GM23338 (cell line): ENCODE measurements at regions not wholly inside any gene's neighbourhood (a gene's known extent, or its start where the extent isn't known, plus 50 kb on each side); places are given as distances from the start of the nearest gene placed in this dataset.

ENCODE experiments used
- ATAC-seq: fragments of 200-7000 bp; cut with Tn5 transposase; 3 replicates; pipeline ENCODE4 v1.9.1; 2020
- DNase-seq: peaks from one replicate; pipeline ENCODE4 v3.0.0-alpha.2; 2015; ENCODE audit warnings: low spot score
- H2AFZ ChIP-seq: fragments of 200-600 bp; sonication (generic); 2 replicates; pipeline ENCODE4 v1.8.0; 2016; ENCODE audit warnings: antibody characterized with exemption, mild to moderate bottlenecking, moderate library complexity
- H3F3A ChIP-seq: fragments of 200-600 bp; sonication (generic); replicated peaks from 2 replicates; pipeline ENCODE4 v1.8.0; 2017; ENCODE audit warnings: antibody characterized with exemption, mixed run types, low read depth
- H3K27ac ChIP-seq: fragments of 200-600 bp; sonication (generic); 2 replicates; pipeline ENCODE4 v1.6.1; 2016; ENCODE audit warnings: low read depth
- H3K27me3 ChIP-seq: fragments of 200-600 bp; sonication (generic); 2 replicates; pipeline ENCODE4 v1.8.0; 2016; ENCODE audit warnings: mild to moderate bottlenecking, mixed run types, moderate library complexity; ENCODE audit not compliant: insufficient read depth
- H3K36me3 ChIP-seq: fragments of 200-600 bp; sonication (generic); 2 replicates; pipeline ENCODE4 v1.8.0; 2016; ENCODE audit warnings: mild to moderate bottlenecking; ENCODE audit not compliant: insufficient read depth
- H3K4me1 ChIP-seq: fragments of 200-600 bp; sonication (generic); 2 replicates; pipeline ENCODE4 v1.8.0; 2016; ENCODE audit warnings: mild to moderate bottlenecking, moderate library complexity; ENCODE audit not compliant: insufficient read depth
- H3K4me2 ChIP-seq: fragments of 200-600 bp; sonication (generic); 2 replicates; pipeline ENCODE4 v1.7.1; 2017; ENCODE audit warnings: mixed run types
- H3K4me3 ChIP-seq: fragments of 200-600 bp; sonication (generic); 2 replicates; pipeline ENCODE4 v1.6.1; 2016; ENCODE audit warnings: mixed run types
- H3K79me2 ChIP-seq: fragments of 200-600 bp; sonication (generic); replicated peaks from 2 replicates; pipeline ENCODE4 v1.8.0; 2017; ENCODE audit warnings: mild to moderate bottlenecking; ENCODE audit not compliant: insufficient read depth
- H3K9me2 ChIP-seq: fragments of 200-600 bp; sonication (generic); 2 replicates; pipeline ENCODE4 v1.8.0; 2017; ENCODE audit not compliant: insufficient read depth
- H4K20me1 ChIP-seq: fragments of 200-600 bp; sonication (generic); replicated peaks from 2 replicates; pipeline ENCODE4 v1.8.0; 2017; ENCODE audit warnings: mild to moderate bottlenecking; ENCODE audit not compliant: insufficient read depth
- H3K27ac Mint-ChIP-seq: 2 replicates; pipeline ENCODE4 v1.8.0; 2020; ENCODE audit warnings: inconsistent platforms, mild to moderate bottlenecking, moderate library complexity, mixed read lengths
- H3K27me3 Mint-ChIP-seq: 3 replicates; pipeline ENCODE4 v1.8.0; 2022; ENCODE audit warnings: low read depth, mild to moderate bottlenecking, moderate library complexity, mixed read lengths, inconsistent platforms; ENCODE audit not compliant: insufficient read depth, poor library complexity
- H3K36me3 Mint-ChIP-seq: 3 replicates; pipeline ENCODE4 v1.8.0; 2021; ENCODE audit warnings: low read depth, mild to moderate bottlenecking, inconsistent platforms, moderate library complexity, mixed read lengths
- H3K4me1 Mint-ChIP-seq: 3 replicates; pipeline ENCODE4 v1.8.0; 2020; ENCODE audit warnings: mild to moderate bottlenecking, inconsistent platforms, mixed read lengths
- H3K4me3 Mint-ChIP-seq: 3 replicates; pipeline ENCODE4 v1.8.0; 2021; ENCODE audit warnings: moderate library complexity, mild to moderate bottlenecking, inconsistent platforms, mixed read lengths
- H3K9me3 Mint-ChIP-seq: 3 replicates; pipeline ENCODE4 v1.8.0; 2020; ENCODE audit warnings: moderate library complexity, mild to moderate bottlenecking, inconsistent platforms, mixed read lengths
- CREB1 ChIP-seq: fragments of 250-450 bp; sonication (Bioruptor Pico); IDR thresholded peaks from 2 replicates; pipeline ENCODE4 v1.5.0; 2020; ENCODE audit warnings: low read depth, mild to moderate bottlenecking, moderate library complexity
- CTCF ChIP-seq, 2 experiments: fragments of 200-600 bp in 1 of 2; sonication (generic) in 1 of 2; conservative IDR thresholded peaks; 2 replicates each; pipeline versions ENCODE4 v1.5.1 to v1.6.1; 2016 to 2017; ENCODE audit warnings: antibody characterized with exemption in 2 of 2, low read depth in 2 of 2, mild to moderate bottlenecking in 2 of 2, moderate library complexity in 1 of 2
- EZH2 ChIP-seq: fragments of 200-600 bp; sonication (generic); IDR thresholded peaks from one replicate; pipeline ENCODE4 v1.8.0; 2017; ENCODE audit warnings: antibody characterized with exemption, mild to moderate bottlenecking, low read depth; ENCODE audit not compliant: unreplicated experiment
- EZH2phosphoT487 ChIP-seq: fragments of 200-600 bp; sonication (generic); IDR thresholded peaks from one replicate; pipeline ENCODE4 v1.8.1; 2018; ENCODE audit warnings: antibody characterized with exemption; ENCODE audit not compliant: unreplicated experiment
- JUNB ChIP-seq: IDR thresholded peaks from one replicate; pipeline ENCODE4 v1.6.1; 2016; ENCODE audit warnings: antibody characterized with exemption; ENCODE audit not compliant: unreplicated experiment
- NANOG ChIP-seq: IDR thresholded peaks from 2 replicates; pipeline ENCODE4 v1.6.1; 2016; ENCODE audit warnings: antibody characterized with exemption, borderline replicate concordance
- POLR2AphosphoS5 ChIP-seq: IDR thresholded peaks from 2 replicates; pipeline ENCODE4 v1.6.1; 2016; ENCODE audit warnings: antibody characterized with exemption, low read depth
- REST ChIP-seq: IDR thresholded peaks from one replicate; pipeline ENCODE4 v1.6.1; 2018; ENCODE audit warnings: antibody characterized with exemption; ENCODE audit not compliant: unreplicated experiment
- STAT1 ChIP-seq: IDR thresholded peaks from one replicate; pipeline ENCODE4 v1.6.1; 2016; ENCODE audit warnings: antibody characterized with exemption; ENCODE audit not compliant: unreplicated experiment
- ZNF114 ChIP-seq: fragments of 250-450 bp; sonication (Bioruptor Pico); IDR thresholded peaks from 2 replicates; pipeline ENCODE4 v1.5.0; 2020; ENCODE audit warnings: mild to moderate bottlenecking, moderate library complexity
- ZNF331 ChIP-seq: fragments of 250-450 bp; sonication (Bioruptor Pico); IDR thresholded peaks from 2 replicates; pipeline ENCODE4 v1.5.0; 2020; ENCODE audit warnings: low read depth, mild to moderate bottlenecking, moderate library complexity
- ZNF462 ChIP-seq: fragments of 250-450 bp; sonication (Bioruptor Pico); IDR thresholded peaks from 2 replicates; pipeline ENCODE4 v1.5.0; 2020; ENCODE audit warnings: mild to moderate bottlenecking, moderate library complexity
- TF ChIP-seq, protein P1 (sequence below): IDR thresholded peaks from 2 replicates; pipeline ENCODE4 v1.6.1; 2016; ENCODE audit warnings: antibody characterized with exemption

GRCh38 chr4:151879705-151880445, 119.1 kb upstream of the GATB start:
- H3K4me2 ChIP-seq, result no peak overlapping the region
- peak; percentile 91 for ATAC-seq
- no peak for DNase-seq

More at GRCh38 chr4:151879705-151880445, 119.1 kb upstream of the GATB start:
- Histone ChIP-seq H3K4me3 (no peak overlapping the region), H3K9me2 (peaks cover 21% of the 10 kb centered on the region), H3K27ac (no peak overlapping the region), H2AFZ (peak overlapping the region; percentile 35; the same call in 1 of the 2 replicates), H3K36me3 (no peaks in the 10 kb centered on the region), H3K4me1 (peaks cover 16% of the 10 kb centered on the region), H4K20me1 (no peaks in the 10 kb centered on the region), H3F3A (no peaks in the 10 kb centered on the region), H3K27me3 (no peaks in the 10 kb centered on the region; the same call in 1 of the 2 replicates), H3K79me2 (no peaks in the 10 kb centered on the region)
- H3K36me3 Mint-ChIP-seq, result no peaks in the 10 kb centered on the region; the same call in 2 of the 3 replicates
- no peaks in the 10 kb centered on the region; the same call in 2 of the 3 replicates for H3K9me3 Mint-ChIP-seq
- H3K27me3 Mint-ChIP-seq, result peaks cover 11% of the 10 kb centered on the region
- H3K4me1 Mint-ChIP-seq, result peaks cover 34% of the 10 kb centered on the region
- no peak overlapping the region for H3K4me3 Mint-ChIP-seq
- H3K27ac Mint-ChIP-seq, result no peak overlapping the region; the same call in 1 of the 2 replicates
- TF ChIP-seq ZNF462 (CRISPR knock-in tag) (no peak), EZH2 (no peak), NANOG (no peak), CTCF (conservative IDR thresholded peaks at IDR 0.05; ENCODE audit: low read depth in 2 of 2) (no peak), REST (no peak), STAT1 (no peak), ZNF331 (CRISPR knock-in tag) (no peak), EZH2phosphoT487 (no peak), ZNF114 (CRISPR knock-in tag) (no peak), JUNB (no peak), POLR2AphosphoS5 (no peak), CREB1 (CRISPR knock-in tag) (no peak)
- TF ChIP-seq, protein P1, sequence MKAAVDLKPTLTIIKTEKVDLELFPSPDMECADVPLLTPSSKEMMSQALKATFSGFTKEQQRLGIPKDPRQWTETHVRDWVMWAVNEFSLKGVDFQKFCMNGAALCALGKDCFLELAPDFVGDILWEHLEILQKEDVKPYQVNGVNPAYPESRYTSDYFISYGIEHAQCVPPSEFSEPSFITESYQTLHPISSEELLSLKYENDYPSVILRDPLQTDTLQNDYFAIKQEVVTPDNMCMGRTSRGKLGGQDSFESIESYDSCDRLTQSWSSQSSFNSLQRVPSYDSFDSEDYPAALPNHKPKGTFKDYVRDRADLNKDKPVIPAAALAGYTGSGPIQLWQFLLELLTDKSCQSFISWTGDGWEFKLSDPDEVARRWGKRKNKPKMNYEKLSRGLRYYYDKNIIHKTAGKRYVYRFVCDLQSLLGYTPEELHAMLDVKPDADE, result no peak
